ENCODE measurements at regions not wholly inside any gene's neighbourhood (a gene's known extent, or its start where the extent isn't known, plus 50 kb on each side); places are given as distances from the start of the nearest gene placed in this dataset.
"Not testable (repeated sequence)": the region's sequence is repeated elsewhere in the genome, so short reads cannot be mapped to it uniquely, and the experiment has no call there.

DNA sequence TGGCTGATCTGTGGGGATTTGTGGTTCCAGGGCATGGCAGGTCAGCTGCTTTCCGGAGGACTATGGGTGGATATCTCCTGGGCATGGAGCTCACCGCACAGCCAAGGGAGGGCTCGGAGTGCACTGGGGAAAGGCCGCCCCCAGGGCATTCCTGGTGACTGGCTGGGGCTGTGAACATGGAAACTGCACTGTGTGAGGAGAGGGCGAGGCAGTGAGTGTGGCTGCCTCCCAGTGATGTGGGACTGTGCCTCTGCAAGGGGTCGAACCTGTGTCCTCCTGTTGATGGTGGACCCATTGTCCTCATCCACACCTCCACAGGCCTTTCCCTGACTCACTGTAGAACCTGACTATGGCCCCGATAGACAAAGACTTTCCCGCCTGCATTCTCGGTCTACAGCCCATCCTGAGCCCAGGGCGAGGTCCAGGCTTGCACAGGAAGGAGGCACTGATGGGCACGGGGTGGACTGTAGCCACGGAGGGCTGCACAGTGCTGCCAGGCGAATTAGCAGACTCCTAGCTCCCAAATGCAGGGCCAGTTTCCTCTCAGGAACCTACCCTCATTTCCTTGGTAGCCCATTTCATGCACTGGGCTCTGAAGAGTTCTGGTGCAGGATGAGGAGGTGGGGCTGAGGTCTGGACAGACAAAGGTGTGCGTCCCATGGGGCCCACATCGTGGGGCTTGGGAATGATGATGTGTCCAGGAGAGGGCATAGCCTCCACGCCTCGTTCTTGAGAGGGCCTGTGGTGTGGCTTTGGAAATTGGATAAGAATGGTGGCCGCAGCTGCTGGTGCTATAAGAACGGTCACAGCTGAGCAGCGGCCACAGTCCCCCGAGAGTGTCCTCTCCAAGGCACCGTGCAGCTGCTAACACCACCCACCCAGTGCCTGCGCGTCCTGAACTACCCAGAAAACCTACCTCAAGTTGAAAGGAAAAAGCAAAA, 415.1 kb downstream of the TMEM121 start:
- H3K9ac ChIP-seq (ENCODE audit: low read length in 5 of 5) = no peak overlapping the region
- no peak overlapping the region for H3K27ac ChIP-seq (ENCODE audit: low read depth, low read length)
- no peak overlapping the region for H3K4me3 ChIP-seq (ENCODE audit: low read depth in 1 of 5, low read length in 5 of 5)
- peaks cover 9 to 31% (median 28%) of the 10 kb centered on the region in 5 donors for H3K9me3 ChIP-seq (ENCODE audit: control insufficient read depth in 5 of 5, low read length in 5 of 5)
- peaks cover 0 to 8% (median 2%) of the 10 kb centered on the region in 5 donors for H3K27me3 ChIP-seq (ENCODE audit: control insufficient read depth in 5 of 5, insufficient read depth in 4 of 5, low read length in 5 of 5)
- no peaks in the 10 kb centered on the region for H3K36me3 ChIP-seq (ENCODE audit: control insufficient read depth in 5 of 5, insufficient read depth in 5 of 5, low read length in 5 of 5)
- no peaks in the 10 kb centered on the region for H3K4me1 ChIP-seq (ENCODE audit: control insufficient read depth in 5 of 5, insufficient read depth in 5 of 5, low read length in 5 of 5)

DNA sequence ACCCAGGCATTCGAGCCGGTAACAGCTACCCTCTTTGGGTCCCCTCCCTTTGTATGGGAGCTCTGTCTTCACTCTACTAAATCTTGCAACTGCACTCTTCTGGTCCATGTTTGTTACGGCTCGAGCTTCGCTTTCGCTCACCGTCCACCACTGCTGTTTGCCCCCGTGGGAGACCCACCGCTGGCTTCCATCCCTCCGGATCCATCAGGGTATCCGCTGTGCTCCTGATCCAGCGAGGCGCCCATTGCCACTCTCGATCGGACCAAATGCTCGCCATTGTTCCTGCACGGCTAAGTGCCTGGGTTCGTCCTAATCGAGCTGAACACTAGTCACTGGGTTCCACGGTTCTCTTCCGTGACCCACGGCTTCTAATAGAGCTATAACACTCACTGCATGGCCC, 416.3 kb downstream of the TMEM121 start:
- not testable (repeated sequence) for H3K27ac ChIP-seq (ENCODE audit: low read depth, low read length); H3K4me1 ChIP-seq (ENCODE audit: control insufficient read depth in 5 of 5, insufficient read depth in 5 of 5, low read length in 5 of 5); H3K4me3 ChIP-seq (ENCODE audit: low read depth in 1 of 5, low read length in 5 of 5); H3K9ac ChIP-seq (ENCODE audit: low read length in 5 of 5); H3K36me3 ChIP-seq (ENCODE audit: control insufficient read depth in 5 of 5, insufficient read depth in 5 of 5, low read length in 5 of 5); H3K27me3 ChIP-seq (ENCODE audit: control insufficient read depth in 5 of 5, insufficient read depth in 4 of 5, low read length in 5 of 5)
- H3K9me3 ChIP-seq (ENCODE audit: control insufficient read depth in 5 of 5, low read length in 5 of 5) = peaks cover 7 to 25% (median 23%) of the 10 kb centered on the region in 5 donors

GRCh38 chr14:105943973-105944602, 417.7 kb downstream of the TMEM121 start:
- Histone ChIP-seq H3K4me1 (ENCODE audit: control insufficient read depth in 5 of 5, insufficient read depth in 5 of 5, low read length in 5 of 5) (no peaks in the 10 kb centered on the region), H3K4me3 (ENCODE audit: low read depth in 1 of 5, low read length in 5 of 5) (no peak overlapping the region), H3K9ac (ENCODE audit: low read length in 5 of 5) (no peak overlapping the region), H3K27ac (ENCODE audit: low read depth, low read length) (no peak overlapping the region), H3K27me3 (ENCODE audit: control insufficient read depth in 5 of 5, insufficient read depth in 4 of 5, low read length in 5 of 5) (peaks cover 0 to 9% (median 2%) of the 10 kb centered on the region in 5 donors), H3K36me3 (ENCODE audit: control insufficient read depth in 5 of 5, insufficient read depth in 5 of 5, low read length in 5 of 5) (no peaks in the 10 kb centered on the region), H3K9me3 (ENCODE audit: control insufficient read depth in 5 of 5, low read length in 5 of 5) (peaks cover 2 to 14% (median 10%) of the 10 kb centered on the region in 5 donors)

DNA sequence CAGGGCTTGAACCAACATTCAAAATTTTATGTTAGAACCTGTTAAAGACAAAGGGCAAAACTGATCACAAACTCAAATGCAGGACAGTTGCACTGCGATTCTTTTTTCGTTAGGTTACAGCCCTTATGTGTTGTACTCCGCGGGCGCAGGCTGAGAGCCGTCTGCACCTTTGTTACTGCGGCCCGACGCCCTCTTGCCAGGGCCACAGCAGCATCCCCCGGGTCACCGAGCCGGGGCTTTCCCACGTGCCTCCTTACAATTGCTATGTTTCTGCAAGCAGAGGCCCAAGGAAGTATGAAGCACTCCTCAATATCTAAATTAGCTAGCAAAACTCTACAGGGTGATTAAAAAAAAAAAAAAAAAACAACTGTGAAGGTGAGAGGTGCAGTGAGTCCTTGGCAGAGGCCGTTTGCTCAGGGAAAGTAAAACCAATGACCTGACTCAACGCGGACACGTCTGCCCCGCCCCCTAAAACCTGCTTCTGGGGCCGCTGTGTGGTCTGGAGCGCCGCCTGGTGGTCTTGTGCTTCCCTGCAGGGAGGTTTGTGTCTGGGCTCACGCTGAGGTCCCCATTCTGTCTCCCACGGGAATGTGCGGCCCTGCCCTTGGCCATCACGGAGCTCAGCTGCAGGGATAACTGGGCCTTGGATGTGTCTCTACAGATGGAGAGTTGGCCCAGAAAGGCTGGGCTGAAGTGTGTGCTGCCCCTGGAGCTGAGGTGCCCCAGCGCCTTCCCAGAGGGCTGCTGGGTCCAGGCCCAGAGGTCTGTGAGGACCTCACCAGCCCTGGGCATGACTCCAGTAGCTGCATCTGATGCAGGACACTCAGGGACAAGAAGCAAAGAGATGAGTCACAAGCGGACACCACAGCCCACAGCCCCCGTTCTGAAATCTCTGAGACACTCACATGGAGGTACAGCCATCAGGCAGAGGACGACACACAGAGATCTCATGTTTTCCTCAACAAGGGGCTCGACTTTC, 418.5 kb downstream of the TMEM121 start:
- Histone ChIP-seq H3K27me3 (ENCODE audit: control insufficient read depth in 5 of 5, insufficient read depth in 4 of 5, low read length in 5 of 5) (peaks cover 0 to 9% (median 2%) of the 10 kb centered on the region in 5 donors), H3K4me1 (ENCODE audit: control insufficient read depth in 5 of 5, insufficient read depth in 5 of 5, low read length in 5 of 5) (no peaks in the 10 kb centered on the region), H3K9ac (ENCODE audit: low read length in 5 of 5) (no peak overlapping the region), H3K9me3 (ENCODE audit: control insufficient read depth in 5 of 5, low read length in 5 of 5) (peaks cover 0 to 8% (median 5%) of the 10 kb centered on the region in 5 donors), H3K36me3 (ENCODE audit: control insufficient read depth in 5 of 5, insufficient read depth in 5 of 5, low read length in 5 of 5) (no peaks in the 10 kb centered on the region), H3K27ac (ENCODE audit: low read depth, low read length) (no peak overlapping the region), H3K4me3 (ENCODE audit: low read depth in 1 of 5, low read length in 5 of 5) (no peak overlapping the region)

- Histone ChIP-seq H3K9ac (ENCODE audit: low read length in 5 of 5) (no peak overlapping the region), H3K27me3 (ENCODE audit: control insufficient read depth in 5 of 5, insufficient read depth in 4 of 5, low read length in 5 of 5) (peaks cover 0 to 9% (median 0%) of the 10 kb centered on the region in 5 donors), H3K4me3 (ENCODE audit: low read depth in 1 of 5, low read length in 5 of 5) (no peak overlapping the region), H3K27ac (ENCODE audit: low read depth, low read length) (no peak overlapping the region), H3K36me3 (ENCODE audit: control insufficient read depth in 5 of 5, insufficient read depth in 5 of 5, low read length in 5 of 5) (no peaks in the 10 kb centered on the region), H3K4me1 (ENCODE audit: control insufficient read depth in 5 of 5, insufficient read depth in 5 of 5, low read length in 5 of 5) (no peaks in the 10 kb centered on the region), H3K9me3 (ENCODE audit: control insufficient read depth in 5 of 5, low read length in 5 of 5) (no peaks in the 10 kb centered on the region)
These were observed 419.5 kb downstream of the TMEM121 start for GRCh38 chr14:105945896-105946295.

- H3K9ac ChIP-seq (ENCODE audit: low read length in 5 of 5) = no peak overlapping the region
- peaks cover 0 to 5% (median 2%) of the 10 kb centered on the region in 5 donors for H3K27me3 ChIP-seq (ENCODE audit: control insufficient read depth in 5 of 5, insufficient read depth in 4 of 5, low read length in 5 of 5)
- no peak overlapping the region for H3K27ac ChIP-seq (ENCODE audit: low read depth, low read length)
- H3K9me3 ChIP-seq (ENCODE audit: control insufficient read depth in 5 of 5, low read length in 5 of 5) = no peaks in the 10 kb centered on the region
- H3K4me1 ChIP-seq (ENCODE audit: control insufficient read depth in 5 of 5, insufficient read depth in 5 of 5, low read length in 5 of 5) = no peaks in the 10 kb centered on the region
- no peak overlapping the region for H3K4me3 ChIP-seq (ENCODE audit: low read depth in 1 of 5, low read length in 5 of 5)
- no peaks in the 10 kb centered on the region for H3K36me3 ChIP-seq (ENCODE audit: control insufficient read depth in 5 of 5, insufficient read depth in 5 of 5, low read length in 5 of 5)
These were observed 421.2 kb downstream of the TMEM121 start for GRCh38 chr14:105947599-105947998.

GRCh38 chr14:105948955-105949354, 422.6 kb downstream of the TMEM121 start:
- H3K9ac ChIP-seq (ENCODE audit: low read length in 5 of 5); H3K27ac ChIP-seq (ENCODE audit: low read depth, low read length); H3K4me1 ChIP-seq (ENCODE audit: control insufficient read depth in 5 of 5, insufficient read depth in 5 of 5, low read length in 5 of 5); H3K9me3 ChIP-seq (ENCODE audit: control insufficient read depth in 5 of 5, low read length in 5 of 5); H3K4me3 ChIP-seq (ENCODE audit: low read depth in 1 of 5, low read length in 5 of 5); H3K36me3 ChIP-seq (ENCODE audit: control insufficient read depth in 5 of 5, insufficient read depth in 5 of 5, low read length in 5 of 5); H3K27me3 ChIP-seq (ENCODE audit: control insufficient read depth in 5 of 5, insufficient read depth in 4 of 5, low read length in 5 of 5): not testable (repeated sequence)

DNA sequence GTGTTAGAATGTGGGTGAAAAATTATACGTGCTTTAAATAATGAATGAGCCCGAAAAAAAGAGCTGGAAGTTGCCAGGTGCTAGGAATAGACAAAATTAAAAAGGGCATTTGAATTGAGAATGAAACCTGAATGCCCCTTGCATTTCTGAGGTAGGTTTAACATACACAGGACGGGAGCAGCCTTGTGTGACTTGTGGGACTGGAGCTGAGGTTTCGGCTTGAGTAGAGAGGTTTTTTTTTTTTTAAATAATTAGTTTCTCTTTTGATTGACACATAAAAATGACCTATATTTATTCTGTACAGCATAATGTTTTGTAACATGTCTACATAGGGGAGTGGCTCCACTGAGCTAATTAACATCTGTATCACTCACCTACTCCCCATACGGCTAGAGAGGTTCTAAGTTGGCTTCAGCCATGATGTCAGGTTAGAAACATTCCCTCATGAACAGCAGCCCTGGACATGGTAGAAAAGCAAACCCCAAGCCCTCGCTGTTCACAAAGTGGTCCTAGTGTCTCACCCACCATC, 424.0 kb downstream of the TMEM121 start:
- not testable (repeated sequence) for H3K9me3 ChIP-seq (ENCODE audit: control insufficient read depth in 5 of 5, low read length in 5 of 5); H3K9ac ChIP-seq (ENCODE audit: low read length in 5 of 5); H3K4me3 ChIP-seq (ENCODE audit: low read depth in 1 of 5, low read length in 5 of 5); H3K27me3 ChIP-seq (ENCODE audit: control insufficient read depth in 5 of 5, insufficient read depth in 4 of 5, low read length in 5 of 5); H3K36me3 ChIP-seq (ENCODE audit: control insufficient read depth in 5 of 5, insufficient read depth in 5 of 5, low read length in 5 of 5); H3K27ac ChIP-seq (ENCODE audit: low read depth, low read length); H3K4me1 ChIP-seq (ENCODE audit: control insufficient read depth in 5 of 5, insufficient read depth in 5 of 5, low read length in 5 of 5)

GRCh38 chr14:105951399-105951798, 425.0 kb downstream of the TMEM121 start:
- peaks cover 0 to 6% (median 0%) of the 10 kb centered on the region in 5 donors for H3K9me3 ChIP-seq (ENCODE audit: control insufficient read depth in 5 of 5, low read length in 5 of 5)
- no peak overlapping the region for H3K27ac ChIP-seq (ENCODE audit: low read depth, low read length)
- no peaks in the 10 kb centered on the region for H3K36me3 ChIP-seq (ENCODE audit: control insufficient read depth in 5 of 5, insufficient read depth in 5 of 5, low read length in 5 of 5)
- peaks cover 0 to 7% (median 3%) of the 10 kb centered on the region in 5 donors for H3K27me3 ChIP-seq (ENCODE audit: control insufficient read depth in 5 of 5, insufficient read depth in 4 of 5, low read length in 5 of 5)
- no peak overlapping the region for H3K9ac ChIP-seq (ENCODE audit: low read length in 5 of 5)
- H3K4me3 ChIP-seq (ENCODE audit: low read depth in 1 of 5, low read length in 5 of 5) = no peak overlapping the region
- H3K4me1 ChIP-seq (ENCODE audit: control insufficient read depth in 5 of 5, insufficient read depth in 5 of 5, low read length in 5 of 5) = no peaks in the 10 kb centered on the region
